Stimulated activated CD4-positive, alpha-beta T cell treated with anti-CD3 and anti-CD28 coated beads, Interleukin-1b, Interleukin-23, amount 100 ng/mL, for 24 hours (primary cell): ENCODE measurements at regions not wholly inside any gene's neighbourhood (a gene's known extent, or its start where the extent isn't known, plus 50 kb on each side); places are given as distances from the start of the nearest gene placed in this dataset.

Experiments
- DNase-seq, 4 experiments: peaks; one replicate each; pipeline ENCODE4 v3.0.0-alpha.2; 2020; ENCODE audit warnings: low read depth in 4 of 4, low spot score in 1 of 4

DNA sequence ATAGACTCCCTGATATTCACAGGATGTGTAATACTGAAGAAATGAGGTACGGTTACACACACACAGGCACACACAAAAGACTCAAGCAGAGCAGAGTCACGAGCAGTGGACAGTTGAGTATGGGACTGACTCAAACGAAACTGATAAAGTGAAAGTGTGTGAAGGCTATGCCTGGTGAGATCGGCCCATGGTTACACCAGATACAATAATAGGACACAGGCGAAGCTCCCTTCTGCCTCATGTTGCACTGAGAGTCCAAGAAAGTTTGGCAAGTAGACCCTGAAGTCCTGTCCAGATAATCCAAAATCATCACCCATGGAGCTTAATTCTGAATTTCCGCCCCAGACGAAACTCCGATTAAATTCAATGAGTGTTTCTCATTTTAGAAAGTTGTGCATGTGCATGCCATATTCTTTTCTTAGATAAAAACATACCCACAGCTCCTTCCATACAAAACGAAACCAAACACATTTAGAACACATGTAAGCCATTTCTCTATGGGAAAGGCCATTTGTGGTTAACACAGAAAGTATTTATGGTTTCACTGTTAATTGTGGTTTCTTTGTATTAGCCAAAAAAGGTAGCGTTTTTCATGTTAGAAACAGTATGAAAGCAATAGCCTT, 567.6 kb downstream of the PLCL1 start:
- no peak for DNase-seq

- no peak for DNase-seq
Observed at GRCh38 chr2:198371329-198371728, 566.9 kb downstream of the PLCL1 start.

GRCh38 chr2:198368089-198368488, 563.7 kb downstream of the PLCL1 start:
- DNase-seq, result no peak

GRCh38 chr2:198362740-198363139, 558.3 kb downstream of the PLCL1 start:
- no peak for DNase-seq

GRCh38 chr2:198359308-198359707, 554.9 kb downstream of the PLCL1 start:
- no peak for DNase-seq

DNA sequence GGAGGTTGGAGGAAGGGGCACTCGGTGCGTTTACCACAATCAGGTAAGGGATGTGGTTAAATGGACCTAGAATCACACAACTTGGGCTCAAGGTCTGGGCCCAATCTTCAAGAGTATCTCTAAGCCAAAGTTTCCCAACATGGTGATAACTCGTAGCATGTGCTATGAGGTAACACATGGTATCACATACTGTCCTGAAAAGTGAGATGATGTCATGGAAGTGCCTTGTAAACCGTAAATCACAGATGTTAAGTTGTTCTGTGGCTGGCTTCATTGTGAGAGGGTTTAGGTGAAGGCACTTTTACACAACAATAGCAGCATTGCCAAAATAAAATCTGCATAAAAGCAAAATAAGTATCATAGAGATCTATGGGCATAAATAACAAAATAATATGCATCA, 551.8 kb downstream of the PLCL1 start:
- no peak for DNase-seq

- DNase-seq, result no peak
Observed at GRCh38 chr2:198351647-198352046, 547.3 kb downstream of the PLCL1 start.

DNA sequence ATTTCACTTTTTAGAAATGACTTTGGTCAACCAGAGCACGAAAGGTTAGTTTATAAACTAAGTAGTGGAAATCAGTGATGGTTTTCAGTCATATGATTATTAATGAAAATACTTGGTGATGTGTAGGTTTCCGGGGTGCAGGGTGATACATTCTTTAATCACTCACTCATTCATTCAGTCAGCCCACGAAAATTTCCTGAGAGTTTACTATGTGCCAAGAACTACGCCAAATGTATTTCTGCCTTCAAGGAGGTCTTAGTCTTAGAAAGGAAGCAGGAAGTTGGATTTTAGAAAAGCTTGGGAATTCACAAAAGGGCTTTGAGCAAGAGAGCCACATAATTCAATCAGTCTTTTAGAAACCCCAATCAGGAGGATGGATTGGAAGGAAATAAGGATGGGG, 543.6 kb downstream of the PLCL1 start:
- DNase-seq, result no peak

GRCh38 chr2:198347349-198347748, 543.0 kb downstream of the PLCL1 start:
- DNase-seq, result no peak

DNA sequence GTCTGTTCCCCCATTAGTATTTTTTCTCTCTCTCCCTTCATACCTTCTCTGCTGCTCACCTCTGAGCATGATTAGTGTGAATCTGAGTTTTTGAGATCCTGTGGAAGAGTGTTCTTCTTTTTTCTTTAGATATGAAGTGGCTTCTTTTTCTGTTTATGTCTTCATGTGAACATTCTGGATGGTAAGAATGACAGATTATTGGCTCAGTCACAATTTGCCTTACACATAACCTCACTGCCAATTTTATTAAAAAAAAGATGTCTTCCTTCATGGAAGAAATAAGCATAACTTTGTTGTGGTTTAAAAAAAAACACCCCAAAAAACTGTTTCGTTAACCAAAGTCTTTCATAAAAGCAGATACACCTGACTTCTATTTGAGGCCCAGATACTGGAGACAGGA, 539.1 kb downstream of the PLCL1 start:
- DNase-seq, result no peak

DNA sequence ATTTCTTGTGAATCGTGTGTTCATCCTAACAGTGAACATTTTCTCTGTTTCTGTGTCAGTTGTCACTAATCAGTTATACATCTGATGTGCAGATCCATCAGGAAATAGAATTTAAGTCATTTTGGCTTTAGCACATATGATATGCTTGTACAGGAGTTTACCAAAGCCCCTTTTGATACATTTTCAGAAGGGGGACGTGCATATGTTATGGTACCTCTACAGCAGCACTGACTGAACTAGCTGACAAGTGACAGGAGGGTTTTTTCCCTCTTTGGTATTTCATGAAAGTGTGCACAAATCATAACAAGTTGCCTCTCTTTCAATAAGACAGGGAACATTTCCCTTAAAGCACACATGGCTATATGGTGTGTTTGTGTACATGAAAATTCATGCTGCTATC, 536.5 kb downstream of the PLCL1 start:
- DNase-seq, result no peak

- no peak for DNase-seq
Observed at GRCh38 chr2:198339116-198339515, 534.7 kb downstream of the PLCL1 start.

- DNase-seq, result no peak
Observed at GRCh38 chr2:198337368-198337767, 533.0 kb downstream of the PLCL1 start.

DNA sequence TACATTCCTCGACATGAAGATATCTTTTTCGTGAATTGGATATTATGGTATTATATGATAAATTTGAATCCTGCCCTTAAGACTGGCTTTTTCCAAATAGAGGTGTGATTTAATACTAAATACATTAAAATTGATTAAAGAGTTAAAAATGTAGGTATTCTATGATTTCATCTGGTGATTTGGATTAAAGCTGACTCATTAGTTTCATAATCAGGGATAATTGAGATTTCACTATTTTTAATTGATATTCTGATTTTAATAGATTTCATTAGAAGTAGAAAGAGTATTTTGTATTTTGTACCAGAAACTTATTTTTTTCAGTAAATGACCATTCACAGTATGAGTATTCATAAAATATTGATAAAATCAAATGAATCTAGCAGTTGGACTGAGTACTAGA, 524.1 kb downstream of the PLCL1 start:
- no peak for DNase-seq

GRCh38 chr2:198327526-198327925, 523.1 kb downstream of the PLCL1 start:
- DNase-seq, result no peak

DNA sequence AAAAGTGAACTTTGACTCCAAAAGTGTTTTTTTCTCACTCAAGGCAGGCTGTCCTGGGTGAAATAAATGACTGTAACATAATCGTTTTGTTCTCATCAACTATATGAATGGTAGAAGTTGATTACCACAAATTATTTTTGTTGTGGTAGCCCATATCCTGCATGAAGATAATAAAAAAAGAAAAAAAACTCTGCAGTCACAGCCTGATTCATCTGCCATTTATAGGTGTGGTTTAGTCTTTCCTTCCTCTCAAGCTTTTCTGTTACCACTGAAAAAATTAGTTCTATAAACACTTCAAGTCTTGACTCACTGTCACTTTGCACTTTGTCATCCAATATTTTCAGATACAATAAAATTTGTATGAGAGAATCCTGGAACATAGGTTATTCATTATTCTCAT, 522.0 kb downstream of the PLCL1 start:
- no peak for DNase-seq

GRCh38 chr2:198325359-198325758, 521.0 kb downstream of the PLCL1 start:
- DNase-seq, result no peak

- no peak for DNase-seq
Observed at GRCh38 chr2:198324071-198324470, 519.7 kb downstream of the PLCL1 start.

GRCh38 chr2:198322275-198322674, 517.9 kb downstream of the PLCL1 start:
- DNase-seq, result no peak

GRCh38 chr2:198321522-198322088, 517.2 kb downstream of the PLCL1 start:
- no peak for DNase-seq

DNA sequence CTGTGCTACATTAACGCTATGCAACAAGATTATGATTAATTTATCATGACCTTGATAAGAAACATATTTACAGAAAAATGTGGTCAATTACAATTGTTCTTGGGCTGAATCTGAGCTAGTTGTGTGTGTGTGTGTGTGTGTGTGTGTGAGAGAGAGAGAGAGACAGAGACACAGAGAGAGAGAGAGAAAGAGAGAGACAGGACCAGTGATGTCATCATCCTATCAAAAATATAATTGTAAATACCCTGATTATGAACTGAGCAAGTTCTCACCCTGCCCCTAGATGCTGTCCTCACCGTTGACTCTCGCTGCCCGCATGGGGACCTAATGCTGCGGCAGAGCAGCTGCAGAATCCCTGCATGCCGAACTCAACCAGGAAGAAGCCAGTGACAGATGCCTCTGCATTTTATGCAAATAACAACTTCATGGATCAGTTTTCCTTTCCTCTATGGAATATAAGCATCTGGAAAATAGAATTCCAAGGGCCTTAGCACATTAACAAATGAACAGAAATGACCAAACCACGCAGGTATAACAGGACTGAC, 512.5 kb downstream of the PLCL1 start:
- DNase-seq, result no peak

DNA sequence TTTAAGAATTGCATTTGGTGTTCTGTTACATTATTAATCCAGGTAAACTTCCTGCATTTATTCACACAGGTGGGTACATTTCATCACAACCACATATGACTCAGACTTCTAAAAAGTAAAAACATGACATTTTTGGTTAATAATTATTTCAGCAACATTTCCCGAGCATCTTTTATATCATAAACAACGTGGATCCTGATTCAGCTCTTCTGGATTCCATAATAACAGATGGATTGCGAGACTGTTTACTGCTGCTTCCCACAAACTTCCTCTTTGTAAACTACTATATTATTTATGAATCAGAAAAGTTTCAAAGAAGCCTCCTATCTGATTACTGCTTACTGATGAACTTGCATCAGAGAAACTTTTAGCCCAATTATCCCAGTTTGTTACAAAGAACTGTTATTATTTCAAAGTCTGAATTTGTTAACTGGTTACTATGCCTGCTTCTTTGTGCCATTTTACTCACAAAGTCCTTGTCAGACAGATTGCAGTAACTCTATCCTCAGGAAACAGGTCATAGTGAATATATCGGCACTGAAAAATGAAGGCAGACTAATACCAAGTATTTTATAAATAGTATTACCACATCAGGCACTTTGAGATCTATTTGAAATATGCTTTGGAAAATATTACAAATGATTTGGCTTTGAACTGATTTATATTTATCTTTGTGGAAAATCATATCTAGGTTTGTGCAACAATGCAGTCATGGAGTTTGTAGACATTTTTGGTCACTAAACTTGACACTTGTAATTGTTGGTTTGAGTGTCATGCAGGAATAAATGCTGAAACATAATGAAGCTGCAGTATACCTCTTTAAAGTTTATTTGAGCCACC, 511.6 kb downstream of the PLCL1 start:
- no peak for DNase-seq
